ENCODE measurements at regions not wholly inside any gene's neighbourhood (a gene's known extent, or its start where the extent isn't known, plus 50 kb on each side); places are given as distances from the start of the nearest gene placed in this dataset.

- TF ChIP-seq CTCF (IDR thresholded peaks at IDR 0.05) (no peak), POLR2A (IDR thresholded peaks at IDR 0.05) (no peak)
Observed at GRCh38 chr6:88366672-88367071, 200.5 kb upstream of the CNR1 start.

Data from right lobe of liver (tissue), 4 donors.